Fibroblast of the conjunctiva (primary cell): ENCODE measurements at regions not wholly inside any gene's neighbourhood (a gene's known extent, or its start where the extent isn't known, plus 50 kb on each side); places are given as distances from the start of the nearest gene placed in this dataset.

Experiments used
- DNase-seq: peaks from one replicate; pipeline ENCODE4 v3.0.0-alpha.2; 2010; ENCODE audit warnings: low read depth

DNA sequence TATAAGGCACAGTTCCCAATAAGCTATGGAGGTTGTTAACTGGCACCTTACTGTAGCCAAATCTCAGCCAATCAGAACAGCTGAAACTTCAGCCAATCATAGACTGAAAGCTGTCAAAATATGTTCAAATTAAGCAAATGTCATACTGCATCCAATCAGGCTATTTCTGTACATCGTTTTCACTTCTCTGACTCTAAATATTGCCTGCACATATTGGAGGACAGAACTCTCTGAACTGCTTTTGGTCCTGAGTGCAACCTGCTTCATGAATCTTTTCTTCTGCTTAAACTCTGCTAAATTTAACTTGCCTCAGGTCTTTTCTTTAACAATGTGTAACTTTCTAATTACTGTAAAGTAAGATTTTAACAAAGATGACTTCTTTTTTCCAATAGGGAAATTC is 1198.9 kb upstream of the PCDH7 start:
- DNase-seq, result no peak

DNA sequence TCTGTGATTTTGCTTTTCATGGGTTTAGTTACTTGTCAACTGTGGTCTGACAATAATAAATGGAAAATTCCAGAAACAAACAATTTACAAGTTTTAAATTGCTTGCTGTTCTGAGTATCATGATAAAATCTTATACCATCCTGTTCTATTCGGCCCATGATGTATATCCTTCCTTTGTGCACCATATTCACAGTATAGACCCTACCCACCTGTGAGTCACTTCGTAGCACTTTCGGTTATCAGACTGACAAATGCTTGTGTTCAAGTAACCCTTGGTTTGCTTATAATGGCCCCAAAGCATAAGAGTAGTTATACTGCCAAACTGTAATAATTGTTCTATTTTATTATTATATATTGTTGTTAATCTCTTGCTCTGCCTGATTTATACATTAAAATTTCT is 1183.4 kb upstream of the PCDH7 start:
- DNase-seq, result no peak

GRCh38 chr4:29538889-29539646 is 1181.1 kb upstream of the PCDH7 start:
- peak; percentile 6 for DNase-seq

DNA sequence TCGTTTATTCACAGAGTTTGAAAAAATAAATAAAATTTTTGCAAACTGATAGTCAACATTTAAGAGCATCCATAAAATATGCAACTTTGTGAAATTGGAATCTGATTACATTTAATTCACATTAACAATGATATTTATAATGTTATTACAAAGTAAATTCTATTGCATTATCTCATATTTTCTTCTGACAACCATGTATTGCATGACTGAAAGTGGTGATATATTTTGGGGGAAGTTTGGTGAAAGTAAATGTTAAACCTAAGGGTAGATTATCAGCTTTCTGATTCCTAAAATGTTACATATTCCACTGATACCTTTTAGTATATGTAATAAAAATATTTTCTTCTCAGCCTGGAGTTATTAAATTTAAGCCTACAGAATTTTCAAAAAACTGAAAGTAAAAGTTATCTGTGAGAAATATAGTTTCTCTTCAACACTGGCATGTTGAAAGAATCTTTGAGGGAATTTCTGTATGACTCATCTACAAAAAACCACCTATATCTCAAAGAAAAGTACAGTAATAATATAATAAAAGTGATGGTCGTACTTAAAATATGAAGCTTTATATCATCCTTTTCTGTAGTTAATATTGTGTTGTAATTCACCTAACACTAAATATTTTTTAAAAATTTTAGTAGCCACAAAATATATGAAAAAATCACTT is 1179.6 kb upstream of the PCDH7 start:
- no peak for DNase-seq

DNA sequence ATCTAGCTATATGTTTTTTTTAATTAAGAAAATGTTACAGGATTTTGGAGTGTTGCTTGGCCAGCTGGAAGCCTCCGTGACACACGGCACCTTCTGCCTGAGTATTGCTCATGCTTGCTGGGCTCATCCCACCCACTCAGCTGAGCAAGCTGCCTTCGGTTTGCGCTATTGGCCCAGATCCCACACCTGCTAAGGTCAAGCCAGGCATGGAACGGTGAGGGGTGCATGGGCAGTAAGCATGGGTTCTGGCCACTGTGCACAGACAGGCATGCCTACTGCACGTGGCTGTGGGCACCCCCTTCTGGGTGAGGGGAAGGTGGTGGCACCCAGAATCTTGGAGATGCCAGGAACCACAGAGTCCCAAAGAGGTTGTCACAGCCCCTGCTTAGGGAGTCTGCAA is 1178.4 kb upstream of the PCDH7 start:
- no peak for DNase-seq

DNA sequence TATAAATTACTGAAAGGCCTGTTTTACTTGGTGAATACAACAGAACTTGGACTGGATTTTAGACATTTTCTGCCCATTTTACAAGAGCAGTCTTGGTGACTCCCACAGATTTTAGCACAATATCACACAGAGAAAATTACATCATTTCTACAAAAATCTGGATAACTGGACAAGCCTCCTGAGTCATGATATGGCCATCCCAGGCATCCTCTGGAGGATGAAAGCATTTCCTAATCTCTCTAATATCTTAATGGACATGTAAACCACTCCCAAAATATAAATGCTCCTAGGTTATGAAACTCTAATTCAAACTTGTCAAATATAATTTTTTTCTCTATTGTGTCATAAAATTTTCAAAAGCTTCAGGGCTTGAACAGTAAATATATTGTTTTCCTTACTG is 1170.8 kb upstream of the PCDH7 start:
- no peak for DNase-seq

GRCh38 chr4:29551821-29552220 is 1168.3 kb upstream of the PCDH7 start:
- no peak for DNase-seq

DNA sequence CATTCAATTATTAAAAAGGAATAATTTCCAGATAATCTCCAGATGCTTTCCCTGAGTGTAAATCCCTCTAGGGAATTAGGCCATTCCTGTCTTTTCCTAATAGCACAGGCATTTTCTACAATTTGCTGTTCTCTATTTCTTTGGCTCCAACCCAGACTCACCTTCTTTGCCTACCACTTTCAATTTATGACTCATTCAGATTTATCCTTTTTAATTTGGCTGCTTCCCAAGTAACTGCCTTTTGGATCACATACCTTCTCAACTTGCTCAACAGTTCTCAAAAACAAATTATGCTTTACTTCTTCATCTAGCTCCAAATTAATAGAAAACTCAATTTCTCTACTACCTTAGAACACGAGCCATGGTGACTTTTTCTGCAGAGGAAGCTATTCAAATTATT is 1166.3 kb upstream of the PCDH7 start:
- no peak for DNase-seq

- DNase-seq, result no peak
Measured at GRCh38 chr4:29558789-29559188, 1161.4 kb upstream of the PCDH7 start.

GRCh38 chr4:29559286-29559685 is 1160.9 kb upstream of the PCDH7 start:
- DNase-seq, result no peak

DNA sequence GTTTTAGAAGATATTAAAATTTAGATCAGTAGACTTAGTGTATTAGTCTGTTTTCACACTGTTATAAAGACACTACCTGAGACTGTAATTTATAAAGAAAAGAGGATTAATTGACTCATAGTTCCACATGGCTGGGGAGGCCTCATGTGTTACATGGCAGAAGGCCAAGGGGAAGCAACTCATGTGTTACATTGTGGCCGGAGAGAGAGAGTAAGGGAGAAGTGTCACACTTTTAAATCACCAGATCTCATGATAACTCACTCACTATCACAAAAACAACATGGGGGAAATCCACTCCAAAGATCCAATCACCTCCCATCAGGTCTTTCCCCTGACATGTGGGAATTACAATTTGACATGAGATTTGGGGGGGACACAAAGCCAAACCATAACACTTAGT is 1159.7 kb upstream of the PCDH7 start:
- DNase-seq, result no peak

GRCh38 chr4:29565256-29565655 is 1154.9 kb upstream of the PCDH7 start:
- DNase-seq, result no peak

- no peak for DNase-seq
Measured at GRCh38 chr4:29566371-29566770, 1153.8 kb upstream of the PCDH7 start.

DNA sequence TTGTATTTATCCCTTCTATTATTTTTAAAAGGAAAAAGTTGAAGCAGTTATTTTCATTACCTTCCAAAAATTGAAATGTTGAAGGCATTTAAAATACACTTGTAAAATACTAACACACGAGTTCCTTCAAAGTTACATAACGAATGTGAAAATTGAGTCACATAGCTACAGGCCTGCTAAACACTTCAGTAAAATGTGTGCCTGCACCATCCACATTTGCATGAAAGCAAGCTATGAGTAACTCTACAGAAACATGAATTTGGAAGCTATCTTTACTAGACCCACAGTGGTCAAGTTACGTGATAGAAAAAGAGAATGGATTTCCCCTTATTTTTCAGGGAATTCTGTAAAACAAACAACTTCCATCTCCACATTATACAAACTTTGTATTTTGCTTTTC is 1148.8 kb upstream of the PCDH7 start:
- no peak for DNase-seq

GRCh38 chr4:29578329-29578728 is 1141.8 kb upstream of the PCDH7 start:
- no peak for DNase-seq

- DNase-seq, result no peak
Measured at GRCh38 chr4:29581457-29581856, 1138.7 kb upstream of the PCDH7 start.

DNA sequence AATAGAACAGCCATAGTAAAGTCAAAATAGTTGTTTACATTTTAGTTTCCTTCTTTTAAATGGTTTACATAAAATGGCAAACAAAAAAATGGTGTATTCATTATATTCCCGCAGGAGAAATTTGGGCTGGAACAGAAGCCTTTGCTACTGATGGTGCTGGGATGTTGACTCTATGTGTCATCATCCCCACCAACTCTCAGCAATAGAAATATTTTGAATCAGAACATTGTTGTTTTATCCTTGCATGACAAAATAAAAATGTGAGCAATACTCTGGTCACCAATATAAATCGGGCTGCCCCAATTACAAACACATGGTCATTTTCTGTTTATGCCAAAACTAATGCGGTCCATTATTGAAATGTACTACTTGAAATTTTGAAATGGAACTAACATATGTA is 1131.6 kb upstream of the PCDH7 start:
- DNase-seq, result no peak

GRCh38 chr4:29596228-29596627 is 1123.9 kb upstream of the PCDH7 start:
- no peak for DNase-seq

DNA sequence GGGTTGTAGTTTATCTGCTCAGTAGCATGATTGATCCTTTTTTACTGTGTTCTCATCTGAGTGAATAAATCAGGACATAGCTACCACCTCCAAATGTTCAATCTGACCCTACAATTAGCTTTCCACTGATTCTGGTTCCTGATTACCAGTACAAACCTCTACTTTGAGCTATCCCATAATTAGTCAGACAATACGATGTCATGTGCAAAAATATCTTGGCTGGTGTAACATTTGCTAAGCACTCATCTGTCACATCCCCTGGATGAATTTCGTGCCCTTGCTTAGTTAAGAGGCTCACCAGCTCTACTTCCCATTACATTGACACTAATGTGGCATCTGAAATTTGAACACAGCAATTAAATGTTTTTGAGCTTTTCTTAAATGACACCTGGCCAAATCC is 1101.0 kb upstream of the PCDH7 start:
- no peak for DNase-seq

DNA sequence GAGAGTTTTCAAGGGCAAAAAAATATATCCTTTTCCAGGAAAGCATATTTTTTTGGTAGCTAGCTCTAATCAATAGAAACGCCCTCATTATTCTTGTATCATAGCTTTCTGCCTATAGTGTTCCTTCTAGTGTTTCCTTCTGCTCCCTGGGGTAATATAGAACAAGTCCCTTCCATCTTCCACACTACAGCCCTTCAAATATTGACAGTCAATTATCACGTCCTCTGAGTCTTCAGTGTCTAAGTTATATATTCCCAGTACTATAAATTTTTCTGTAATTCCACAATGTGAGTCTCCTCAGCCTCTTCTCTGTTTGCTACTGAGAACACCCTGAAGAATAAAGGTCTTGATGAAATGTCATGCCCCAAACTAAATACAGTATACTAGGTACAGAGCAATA is 1088.0 kb upstream of the PCDH7 start:
- DNase-seq, result no peak

GRCh38 chr4:29636961-29637360 is 1083.2 kb upstream of the PCDH7 start:
- no peak for DNase-seq

DNA sequence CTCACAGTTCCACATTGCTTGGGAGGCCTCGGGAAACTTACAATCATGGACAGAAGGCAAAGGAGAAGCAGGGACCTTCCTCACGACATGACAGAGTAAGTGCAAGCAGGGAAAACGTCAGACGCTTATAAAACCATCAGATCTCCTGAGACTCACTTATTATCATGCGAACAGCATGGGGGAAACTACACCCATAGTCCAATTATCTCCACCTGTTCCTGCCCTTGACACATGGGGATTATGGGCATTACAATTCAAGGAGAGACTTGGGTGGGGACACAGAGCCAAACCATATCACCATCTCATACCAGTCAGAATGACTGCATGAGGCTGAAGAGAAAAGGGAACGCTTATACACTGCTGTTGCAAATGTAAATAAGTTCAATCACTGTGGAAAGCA is 1066.9 kb upstream of the PCDH7 start:
- no peak for DNase-seq

DNA sequence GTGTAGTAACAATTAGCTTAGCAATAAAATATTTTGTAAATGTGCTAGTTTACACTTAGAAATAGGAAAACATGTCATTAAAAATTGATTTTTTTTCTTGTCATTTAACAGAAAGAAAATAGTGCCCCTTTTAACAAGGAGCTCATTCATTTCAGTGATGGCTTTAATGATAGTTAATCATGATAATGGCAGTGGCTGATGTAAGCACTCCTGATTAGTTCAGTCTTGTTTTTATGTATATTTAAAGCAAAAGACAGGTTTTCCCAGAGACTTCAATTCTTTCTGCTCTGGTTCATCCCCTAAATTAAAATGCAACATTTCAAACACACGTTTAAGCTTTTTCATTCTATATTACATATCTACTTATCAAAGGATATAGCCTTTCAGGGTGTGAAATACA is 1039.5 kb upstream of the PCDH7 start:
- no peak for DNase-seq

DNA sequence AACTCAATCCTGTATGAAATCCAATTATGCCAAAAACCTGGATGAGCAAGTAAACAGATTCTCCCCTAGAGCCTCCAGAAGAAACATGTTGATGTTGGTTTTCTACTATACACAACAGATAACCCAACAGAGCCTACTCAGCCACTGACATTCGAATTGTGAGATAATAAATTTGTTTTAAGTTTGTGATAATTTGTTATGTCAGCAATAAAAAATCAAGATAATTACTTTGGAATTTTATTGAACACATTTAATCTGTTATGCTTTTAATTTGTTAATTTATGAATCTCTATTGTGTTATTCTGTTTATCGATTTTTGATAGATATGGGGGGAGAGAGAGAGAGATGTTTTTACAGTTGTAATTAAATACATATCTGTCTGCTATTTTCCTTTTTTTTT is 1016.1 kb upstream of the PCDH7 start:
- DNase-seq, result no peak
